Mammary epithelial cell (primary cell): ENCODE measurements at regions not wholly inside any gene's neighbourhood (a gene's known extent, or its start where the extent isn't known, plus 50 kb on each side); places are given as distances from the start of the nearest gene placed in this dataset.

ENCODE experiments used
- CTCF ChIP-seq, 2 donors: IDR thresholded peaks in 1 of 2; conservative IDR thresholded peaks in 1 of 2; 2 replicates each; pipeline ENCODE4 v1.5.1; 2011 to 2012; ENCODE audit warnings: inconsistent platforms in 2 of 2, low read length in 2 of 2, mild to moderate bottlenecking in 2 of 2, control low read depth in 1 of 2, low read depth in 1 of 2; ENCODE audit not compliant: insufficient read depth in 1 of 2; ENCODE audit errors: extremely low read depth in 1 of 2
- EZH2 ChIP-seq: IDR thresholded peaks from 2 replicates; pipeline ENCODE4 v1.6.1; 2012; ENCODE audit warnings: low read length, inconsistent platforms, borderline replicate concordance

- TF ChIP-seq EZH2 (no peak), CTCF (conservative IDR thresholded peaks at IDR 0.05 in 1 of 2, IDR thresholded peaks at IDR 0.05 in 1 of 2; ENCODE audit: extremely low read depth in 1 of 2, insufficient read depth in 1 of 2, low read depth in 1 of 2, low read length in 2 of 2) (no peak)
Observed at GRCh38 chr9:113649855-113650206, 186.3 kb downstream of the RGS3 start.
